GM21367 (cell line): ENCODE measurements at regions not wholly inside any gene's neighbourhood (a gene's known extent, or its start where the extent isn't known, plus 50 kb on each side); places are given as distances from the start of the nearest gene placed in this dataset.
"Not testable (repeated sequence)": the region's sequence is repeated elsewhere in the genome, so short reads cannot be mapped to it uniquely, and the experiment has no call there.

ENCODE experiments used
- ATAC-seq: cut with Tn5 transposase; IDR thresholded peaks from one replicate; pipeline ENCODE4 v1.9.1; 2021; ENCODE audit not compliant: unreplicated experiment

DNA sequence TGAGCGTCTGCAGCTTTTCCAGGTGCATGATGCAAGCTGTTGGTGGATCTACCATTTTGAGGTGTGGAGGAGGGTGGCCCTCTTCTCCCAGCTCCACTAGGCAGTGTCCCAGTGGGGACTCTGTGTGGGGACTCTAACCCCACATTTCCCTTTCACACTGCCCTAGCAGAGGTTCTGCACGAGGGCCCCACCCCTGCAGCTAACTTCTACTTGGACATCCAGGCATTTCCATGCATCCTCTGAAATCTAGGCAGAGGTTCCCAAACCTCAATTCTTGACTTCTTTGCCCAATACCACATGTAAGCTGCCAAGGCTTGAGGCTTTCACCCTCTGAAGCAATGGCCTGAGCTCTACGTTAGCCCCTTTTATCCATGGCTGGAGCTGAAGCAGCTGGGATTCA lies 61.4 kb upstream of the HGFAC start:
- not testable (repeated sequence) for ATAC-seq

DNA sequence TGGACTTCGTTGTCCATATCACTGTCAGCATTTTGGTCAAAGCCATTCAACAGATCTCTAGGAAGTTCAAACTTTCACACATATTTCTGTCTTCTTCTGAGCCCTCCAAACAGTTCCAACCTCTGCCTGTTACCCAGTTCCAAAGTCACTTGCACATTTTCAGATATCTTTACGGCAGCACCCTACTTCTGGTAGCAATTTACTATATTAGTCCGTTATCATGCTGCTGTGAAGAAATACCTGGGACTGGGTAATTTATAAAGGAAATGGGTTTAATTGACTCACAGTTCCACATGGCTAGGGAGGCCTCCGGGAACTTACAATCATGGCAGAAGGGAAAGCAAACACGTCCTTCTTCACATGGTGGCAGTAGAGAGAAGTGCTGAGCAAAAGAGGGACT lies 60.6 kb upstream of the HGFAC start:
- ATAC-seq, result not testable (repeated sequence)

DNA sequence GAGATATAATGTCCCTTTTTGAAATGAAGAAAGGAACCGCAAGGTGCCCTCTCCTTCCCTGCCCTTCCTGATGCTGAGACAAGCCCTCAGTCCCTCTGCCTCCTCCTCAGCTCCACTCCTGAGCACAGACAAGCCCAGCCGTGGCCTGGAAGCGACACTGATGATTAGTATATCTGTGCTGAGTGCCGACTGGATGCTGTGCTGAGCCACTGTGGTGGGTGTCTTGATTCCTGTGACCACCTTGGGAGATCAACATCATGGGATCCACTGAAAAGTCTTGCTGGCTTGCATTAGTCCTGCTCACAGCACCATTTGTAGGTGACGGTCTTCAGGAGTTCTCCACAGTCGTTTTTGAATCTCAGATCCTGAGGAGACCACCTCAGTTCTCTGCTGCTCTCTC lies 59.5 kb upstream of the HGFAC start:
- ATAC-seq, result no peak

DNA sequence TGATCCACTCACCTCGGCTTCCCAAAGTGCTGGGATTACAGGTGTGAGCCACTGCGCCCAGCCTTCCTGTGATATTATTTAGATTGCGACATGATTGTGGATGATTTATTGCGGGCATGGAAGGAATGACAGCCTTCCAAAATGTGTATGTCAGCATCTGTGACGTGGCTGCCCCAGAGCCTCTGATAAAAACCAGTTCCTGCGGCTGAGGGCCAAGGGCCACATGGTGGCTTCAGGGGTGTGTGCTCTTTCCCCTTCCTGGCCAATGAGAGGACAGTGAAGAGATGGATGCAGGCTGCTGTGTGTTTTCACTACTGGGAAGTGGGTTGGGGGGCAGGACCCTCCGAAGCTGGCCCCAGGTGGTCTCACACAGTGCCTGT lies 57.4 kb upstream of the HGFAC start:
- no peak for ATAC-seq

DNA sequence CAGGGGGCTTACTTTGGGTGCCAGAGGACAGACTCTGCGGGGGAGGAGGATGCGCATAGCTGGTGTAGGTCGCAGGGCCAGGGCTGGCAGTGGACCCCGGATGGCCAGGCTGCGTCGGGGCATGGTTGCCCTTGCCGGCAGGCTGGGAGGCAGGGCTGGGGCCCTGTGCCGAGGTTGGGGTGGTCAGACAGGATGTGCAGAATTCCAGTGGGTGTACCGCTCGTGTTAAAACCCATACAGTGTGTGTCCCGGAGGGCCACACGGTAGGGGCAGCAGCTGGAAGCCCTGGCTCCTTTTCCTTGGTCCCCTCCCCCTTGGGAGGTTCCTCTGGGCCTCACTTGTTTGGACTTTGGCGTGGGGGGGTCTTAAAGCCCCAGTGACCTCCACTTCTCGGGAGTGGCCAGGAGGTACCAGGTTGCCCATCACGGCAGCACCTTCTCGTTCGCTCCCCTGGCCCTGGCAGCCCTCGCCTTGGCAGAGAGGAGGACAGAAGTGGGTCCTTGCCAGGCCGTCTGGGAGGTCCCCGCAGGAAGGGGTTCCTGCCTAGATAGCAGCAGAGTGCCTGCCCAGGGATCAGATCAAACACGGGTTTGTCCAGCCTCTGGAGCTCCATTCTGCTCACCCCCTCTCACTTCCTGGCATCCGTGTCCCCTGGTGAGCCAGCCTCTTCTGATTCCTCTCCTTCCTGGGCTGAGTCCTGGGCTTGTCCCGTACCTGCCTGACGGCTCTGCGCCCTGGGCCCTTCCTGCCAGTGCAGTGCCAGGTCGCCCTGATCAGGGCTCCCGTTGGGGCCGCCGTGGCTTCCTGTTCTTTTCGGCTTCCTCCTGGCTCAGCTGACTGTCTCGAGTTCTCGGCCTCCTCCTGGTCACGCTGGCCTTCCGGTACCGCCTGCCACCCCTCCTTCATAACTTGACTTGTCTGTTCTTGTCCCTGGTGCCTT lies 56.7 kb upstream of the HGFAC start:
- ATAC-seq, result no peak

DNA sequence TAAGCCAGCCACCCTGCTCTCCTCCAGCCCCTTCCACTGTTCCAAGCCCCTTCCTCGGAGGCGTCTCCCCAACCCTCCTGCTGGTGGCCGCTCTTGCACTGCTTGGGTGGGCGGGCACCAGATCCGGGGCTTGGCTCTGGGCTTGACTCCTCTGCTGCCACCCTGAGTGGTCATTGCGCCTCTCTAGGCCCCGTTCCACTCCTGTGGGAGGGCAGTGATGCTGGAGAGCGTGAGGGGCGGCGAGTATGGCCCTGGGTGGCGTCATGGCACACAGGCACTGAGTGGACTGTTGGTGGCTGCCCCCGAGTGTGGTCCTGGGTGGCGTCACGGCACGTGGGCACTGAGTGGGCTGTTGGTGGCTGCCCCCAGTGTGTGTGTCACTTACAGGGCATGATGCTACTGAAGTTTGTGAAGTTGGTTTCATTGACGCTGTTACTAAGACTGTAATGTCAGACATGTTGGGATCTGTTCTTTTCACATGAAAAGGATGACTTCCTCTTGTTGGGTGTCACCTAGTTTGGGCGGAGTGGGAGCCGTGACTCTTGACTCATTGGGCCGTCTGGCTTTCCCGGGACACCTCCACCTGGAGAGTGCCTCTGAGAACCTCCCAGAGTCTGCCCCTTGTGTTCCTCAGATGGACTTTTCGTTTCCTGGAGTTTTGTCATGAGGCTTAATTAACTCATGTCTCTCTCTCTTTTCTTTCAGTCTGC lies 55.9 kb upstream of the HGFAC start:
- ATAC-seq, result no peak

DNA sequence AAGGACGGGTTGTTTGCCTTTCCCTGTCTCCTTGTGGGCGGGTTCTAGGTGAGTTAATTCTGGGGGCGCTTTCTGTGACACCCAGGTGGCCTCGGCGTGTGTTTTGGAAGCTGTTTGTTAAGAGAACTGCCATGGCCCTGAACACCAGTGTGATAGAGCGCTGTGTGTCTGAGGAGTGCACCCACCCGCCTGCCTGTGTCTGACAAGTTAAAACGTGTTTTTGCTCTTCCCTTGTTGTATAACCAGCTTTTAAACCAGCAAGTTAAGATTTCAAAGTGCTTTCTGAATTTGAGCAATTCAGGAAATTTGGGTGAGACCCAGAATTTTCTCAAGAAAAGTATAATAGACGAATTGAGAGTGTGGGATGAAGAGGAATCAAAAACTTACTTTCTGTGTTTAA lies 55.2 kb upstream of the HGFAC start:
- no peak for ATAC-seq

DNA sequence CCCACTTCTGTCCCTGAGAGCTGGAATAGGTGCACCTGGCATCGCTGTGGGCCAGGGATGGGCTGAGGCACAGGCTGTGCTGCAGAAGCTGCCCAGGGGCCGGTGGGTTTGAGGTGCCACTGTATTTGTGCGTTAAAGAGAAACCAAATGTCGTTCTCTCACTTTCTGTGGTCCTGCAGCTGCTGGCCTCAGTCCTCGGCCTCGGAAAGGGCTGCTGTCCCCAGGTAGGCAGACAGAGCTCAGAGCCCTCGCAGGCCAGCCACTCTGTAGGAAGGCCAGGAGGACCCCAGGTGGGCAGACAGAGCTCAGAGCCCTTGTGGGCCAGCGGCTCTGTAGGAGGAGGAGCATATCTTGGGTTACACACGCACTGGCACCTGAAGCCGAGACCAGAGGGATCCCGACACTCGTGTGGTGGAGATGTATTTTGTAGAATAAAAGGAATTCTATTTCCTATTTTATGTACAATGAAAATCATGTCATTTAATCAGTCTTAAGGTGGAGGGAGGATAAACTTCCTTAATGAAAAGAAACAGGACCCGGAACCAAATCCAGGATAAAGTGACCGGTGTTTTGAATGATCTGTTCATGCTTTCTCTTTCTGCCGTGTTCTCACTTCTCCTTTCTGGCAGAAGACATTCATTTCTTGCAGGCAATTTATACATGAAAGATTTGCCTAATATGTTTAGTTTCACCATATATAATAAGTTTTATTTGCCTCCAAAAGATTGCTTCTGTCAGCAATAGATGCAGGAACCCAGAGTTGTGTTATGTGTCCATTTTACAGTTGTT lies 54.4 kb upstream of the HGFAC start:
- ATAC-seq, result peak; percentile 49

DNA sequence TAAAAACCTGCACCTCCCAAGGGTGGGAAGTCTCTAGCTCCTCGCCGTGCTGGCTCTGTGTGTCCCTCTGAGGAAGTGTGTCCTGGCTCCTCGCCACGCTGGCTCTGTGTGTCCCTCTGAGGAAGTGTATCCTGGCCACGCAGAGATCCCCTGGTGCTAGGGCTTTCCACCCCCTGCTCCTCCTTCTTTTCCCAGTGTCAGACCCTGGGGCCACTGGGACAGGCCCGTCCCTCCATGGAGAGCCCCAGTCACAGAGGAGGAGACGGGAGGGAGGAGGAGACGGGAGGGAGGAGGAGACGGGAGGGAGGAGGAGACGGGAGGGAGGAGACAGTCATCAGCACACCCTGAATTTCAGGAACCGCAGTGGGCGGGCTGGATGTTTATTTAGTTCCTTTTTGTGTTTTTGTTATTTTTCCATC lies 53.8 kb upstream of the HGFAC start:
- peak; percentile 30 for ATAC-seq

DNA sequence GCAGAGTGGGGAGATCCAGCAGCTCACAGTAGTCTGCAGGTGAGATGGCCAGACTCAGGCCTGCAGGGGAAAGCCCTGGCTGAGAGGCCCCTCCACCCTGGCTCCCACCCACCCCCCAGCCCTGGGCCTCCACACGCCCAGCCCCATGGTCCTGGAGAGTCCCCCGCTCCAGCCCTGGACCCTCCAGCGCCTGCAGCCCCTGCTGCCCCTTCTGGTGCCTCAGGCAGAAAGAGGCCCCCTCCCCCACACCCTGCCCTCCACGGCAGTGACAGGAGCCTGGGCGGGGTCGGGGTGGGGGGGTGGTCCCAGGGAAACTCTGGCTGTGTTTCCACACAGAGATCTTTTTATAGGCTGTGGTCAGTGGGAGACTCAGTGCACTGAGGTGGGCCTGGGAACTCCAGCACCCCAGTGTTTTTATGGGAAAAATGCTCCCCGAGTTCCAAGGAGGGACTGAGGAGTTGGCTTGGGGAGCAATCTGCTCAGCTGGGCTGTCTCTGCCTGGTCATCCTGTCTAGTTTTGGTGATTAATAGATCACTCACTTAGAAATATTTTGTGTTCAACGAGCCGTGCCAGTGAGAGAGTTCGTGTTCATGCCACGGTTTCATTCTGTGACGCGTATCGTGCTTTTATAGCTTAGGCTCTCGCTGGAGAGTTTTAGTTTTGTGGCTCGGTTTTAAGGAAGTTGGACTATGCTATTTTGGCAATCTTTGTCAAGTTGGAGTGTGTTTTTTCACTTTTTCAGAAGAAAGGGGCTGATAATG lies 53.1 kb upstream of the HGFAC start:
- no peak for ATAC-seq

DNA sequence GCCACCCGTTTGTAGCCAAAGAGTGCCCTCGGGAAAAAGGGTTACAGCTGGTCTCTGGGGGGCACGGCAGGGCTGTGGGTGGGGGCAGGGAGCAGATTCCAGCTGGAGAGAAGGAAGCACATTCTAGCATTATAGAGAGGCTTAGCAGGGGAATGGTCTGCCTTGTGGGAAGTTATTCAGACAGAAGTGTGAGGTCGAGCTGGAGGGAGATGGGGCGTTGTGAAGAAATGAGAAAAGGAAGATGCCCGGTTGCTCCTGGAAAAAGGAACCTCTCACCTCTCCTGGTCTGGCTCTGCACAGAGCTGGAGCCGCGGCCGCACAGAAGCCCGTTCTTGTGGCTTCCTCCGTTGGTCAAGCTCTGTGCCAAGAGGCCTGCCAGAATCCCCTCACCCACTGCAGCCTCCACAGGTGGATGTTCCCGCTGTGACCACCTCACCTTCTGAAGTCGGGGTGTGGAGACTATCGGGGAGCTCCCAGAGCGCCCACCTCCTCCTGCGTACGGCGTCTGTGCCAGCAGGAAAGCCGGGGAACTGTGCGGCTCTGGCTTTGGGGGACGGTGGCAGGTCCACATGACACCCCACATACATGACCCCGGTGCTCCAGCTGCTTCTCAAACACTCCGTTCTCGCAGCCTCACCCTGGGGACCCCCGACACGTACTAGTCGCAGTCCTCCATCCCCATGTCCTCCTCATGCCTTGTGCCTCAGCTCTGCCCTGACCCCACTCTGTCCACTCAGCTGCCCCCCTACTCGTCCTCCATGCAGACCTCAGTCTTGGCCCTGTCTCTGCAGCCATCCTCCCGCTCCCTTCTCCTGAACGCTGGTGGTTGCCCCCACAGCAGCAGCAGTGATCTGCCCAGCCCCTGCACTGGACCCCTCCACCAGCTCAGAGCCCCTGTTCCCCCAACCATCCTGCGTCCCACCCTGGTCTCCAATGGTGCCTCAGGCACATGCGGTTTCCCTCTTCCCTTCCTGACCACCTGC lies 52.2 kb upstream of the HGFAC start:
- ATAC-seq, result no peak

DNA sequence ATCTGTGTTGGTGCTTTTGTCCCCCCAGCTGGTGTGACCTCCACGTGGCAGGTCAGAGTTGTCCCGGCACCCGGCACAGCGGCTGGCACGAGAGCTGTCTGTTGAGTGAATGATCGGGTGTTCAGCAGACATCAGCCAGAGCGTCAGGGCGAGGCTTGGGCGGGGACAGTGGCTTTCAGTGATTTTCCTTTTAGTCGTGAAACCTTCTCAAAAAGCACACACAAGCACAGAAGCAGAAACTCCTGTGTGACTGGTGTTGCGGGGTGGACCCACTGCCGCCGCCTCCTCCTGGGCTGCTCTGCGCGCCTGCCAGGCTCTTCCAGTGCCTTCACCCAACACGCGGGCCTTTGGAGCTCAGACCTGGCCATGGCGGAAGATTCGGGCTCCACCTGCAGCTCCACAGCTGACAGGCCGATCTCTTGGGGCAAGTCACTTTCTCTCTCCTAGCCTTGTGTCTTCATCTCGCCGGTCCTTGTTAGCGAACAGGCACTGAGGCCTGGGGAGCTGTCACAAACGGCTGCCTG lies 51.4 kb upstream of the HGFAC start:
- ATAC-seq, result no peak

DNA sequence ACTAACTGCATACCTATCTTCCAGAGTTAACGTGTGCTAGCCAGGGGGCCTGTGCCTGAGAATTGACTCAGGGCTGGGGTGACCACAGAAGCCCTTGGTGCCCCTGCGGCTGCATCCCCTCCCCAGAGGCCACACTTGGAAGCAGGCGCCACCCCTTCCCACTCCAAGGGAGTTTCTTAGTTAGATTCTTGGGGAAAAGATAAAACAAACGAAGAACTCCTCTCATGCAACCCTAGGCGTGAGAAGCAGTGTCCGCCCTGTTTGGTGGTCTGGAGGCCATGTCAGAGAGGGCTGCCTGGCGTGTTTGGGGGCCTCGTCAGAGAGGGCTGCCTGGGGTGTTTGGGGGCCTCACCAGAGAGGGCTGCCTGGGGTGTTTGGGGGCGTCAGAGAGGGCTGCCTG lies 50.3 kb upstream of the HGFAC start:
- ATAC-seq, result no peak
